H1 (cell line): ENCODE measurements at regions not wholly inside any gene's neighbourhood (a gene's known extent, or its start where the extent isn't known, plus 50 kb on each side); places are given as distances from the start of the nearest gene placed in this dataset.

Experiments
- CTCF ChIA-PET: fragments of 300-600 bp; sonication (Branson Sonifier 250); formaldehyde crosslinking; loops from one replicate; lab custom pipeline; 2021; ENCODE audit not compliant: partially characterized antibody; lab: Charles Lee
- POLR2A ChIA-PET: fragments of 300-600 bp; sonication (Branson Sonifier 250); formaldehyde crosslinking; loops from one replicate; lab custom pipeline; 2021; ENCODE audit warnings: inconsistent platforms; ENCODE audit not compliant: partially characterized antibody; lab: Charles Lee
- DNase-seq, 2 experiments: peaks; one replicate each; pipeline versions ENCODE4 v3.0.0 to v3.0.0-alpha.2; 2010 to 2022; ENCODE audit warnings: low spot score in 2 of 2, low read depth in 1 of 2, mixed read lengths in 1 of 2
- FAIRE-seq: peaks from 2 replicates; lab custom pipeline; 2011; peaks lifted over from hg19 to GRCh38; lab: Jason Lieb, UNC
- H2AFZ ChIP-seq: 2 replicates; pipeline ENCODE4 v1.8.1; 2012; ENCODE audit warnings: low read length, inconsistent platforms
- H2AK5ac ChIP-seq: 2 replicates; pipeline ENCODE4 v1.6.1; 2013; ENCODE audit warnings: low read depth, low read length
- H2BK120ac ChIP-seq: replicated peaks from 2 replicates; pipeline ENCODE3; 2013; ENCODE audit warnings: low read depth, low read length, inconsistent platforms
- H2BK12ac ChIP-seq: 2 replicates; pipeline ENCODE4 v1.6.1; 2013; ENCODE audit warnings: low read depth, low read length
- H2BK15ac ChIP-seq: 2 replicates; pipeline ENCODE4 v1.6.1; 2013; ENCODE audit warnings: low read length
- H2BK20ac ChIP-seq: 2 replicates; pipeline ENCODE4 v1.6.1; 2013; ENCODE audit warnings: low read length
- H2BK5ac ChIP-seq: 2 replicates; pipeline ENCODE4 v1.6.1; 2013; ENCODE audit warnings: low read depth, low read length
- H3K14ac ChIP-seq: 2 replicates; pipeline ENCODE4 v1.6.1; 2013; ENCODE audit warnings: inconsistent platforms; ENCODE audit not compliant: insufficient read length
- H3K18ac ChIP-seq: 2 replicates; pipeline ENCODE4 v1.6.1; 2013; ENCODE audit warnings: low read length; ENCODE audit errors: extremely low read depth
- H3K23ac ChIP-seq: 2 replicates; pipeline ENCODE4 v1.6.1; 2013; ENCODE audit warnings: inconsistent platforms; ENCODE audit not compliant: insufficient read length
- H3K23me2 ChIP-seq: 2 replicates; pipeline ENCODE4 v1.6.1; 2013; ENCODE audit warnings: low read depth, low read length
- H3K27ac ChIP-seq: 2 replicates; pipeline ENCODE4 v1.6.1; 2011; ENCODE audit warnings: low read depth, low read length, inconsistent platforms
- H3K27me3 ChIP-seq, 4 experiments: replicated peaks in 1 of 4; 1 replicate in 1 of 4; 2 replicates in 3 of 4; pipeline versions ENCODE4 v1.6.1 to v1.8.1; 2011 to 2013; ENCODE audit warnings: low read length in 3 of 4, mild to moderate bottlenecking in 3 of 4, inconsistent platforms in 2 of 4, mixed read lengths in 2 of 4, moderate library complexity in 1 of 4; ENCODE audit not compliant: control insufficient read depth in 3 of 4, insufficient read depth in 3 of 4; ENCODE audit errors: extremely low read depth in 1 of 4
- H3K36me3 ChIP-seq, 4 experiments: 2 replicates each; pipeline versions ENCODE4 v1.6.1 to v1.8.1; 2011 to 2013; ENCODE audit warnings: mild to moderate bottlenecking in 4 of 4, low read length in 3 of 4, moderate library complexity in 2 of 4, control low read depth in 1 of 4, inconsistent platforms in 1 of 4; ENCODE audit not compliant: insufficient read depth in 4 of 4, control insufficient read depth in 2 of 4
- H3K4ac ChIP-seq: replicated peaks from 2 replicates; pipeline ENCODE3; 2013; ENCODE audit warnings: low read length, low read depth, mixed read lengths, inconsistent platforms; ENCODE audit not compliant: insufficient read length
- H3K4me1 ChIP-seq, 4 experiments: replicated peaks in 1 of 4; 1 replicate in 1 of 4; 2 replicates in 3 of 4; pipeline versions ENCODE4 v1.6.1 to v1.8.1; 2011 to 2013; ENCODE audit warnings: low read length in 3 of 4, inconsistent platforms in 2 of 4, mixed read lengths in 1 of 4; ENCODE audit not compliant: insufficient read depth in 4 of 4, control insufficient read depth in 3 of 4
- H3K4me2 ChIP-seq, 2 experiments: 2 replicates each; pipeline versions ENCODE4 v1.6.1 to v1.8.1; 2011 to 2013; ENCODE audit warnings: low read depth in 2 of 2, low read length in 2 of 2, control low read depth in 1 of 2, inconsistent platforms in 1 of 2, mild to moderate bottlenecking in 1 of 2; ENCODE audit not compliant: insufficient read depth in 1 of 2
- H3K4me3 ChIP-seq, 4 experiments: fragments of 200-600, 300-600 bp in 1 of 4; sonication (generic), shearing (Covaris generic), sonication (Bioruptor Twin) in 1 of 4; 2 replicates each; pipeline versions ENCODE4 v1.5.1 to v1.8.1; 2011 to 2016; ENCODE audit warnings: low read length in 4 of 4, low read depth in 3 of 4, control low read depth in 2 of 4, inconsistent platforms in 2 of 4, mild to moderate bottlenecking in 2 of 4, mixed read lengths in 1 of 4, moderate library complexity in 1 of 4; ENCODE audit not compliant: insufficient read depth in 2 of 4; ENCODE audit errors: extremely low read depth in 1 of 4
- H3K56ac ChIP-seq: replicated peaks from 2 replicates; pipeline ENCODE3; 2013; ENCODE audit warnings: low read depth, mild to moderate bottlenecking, mixed read lengths, low read length, inconsistent platforms; ENCODE audit not compliant: insufficient read length
- H3K79me1 ChIP-seq: 2 replicates; pipeline ENCODE4 v1.6.1; 2013; ENCODE audit warnings: low read depth, low read length, control low read depth
- H3K79me2 ChIP-seq, 2 experiments: 2 replicates each; pipeline versions ENCODE4 v1.6.1 to v1.8.1; 2012 to 2013; ENCODE audit warnings: low read length in 2 of 2, mild to moderate bottlenecking in 2 of 2, inconsistent platforms in 1 of 2; ENCODE audit not compliant: insufficient read depth in 2 of 2, control insufficient read depth in 1 of 2
- H3K9ac ChIP-seq, 4 experiments: replicated peaks in 1 of 4; 1 replicate in 1 of 4; 2 replicates in 3 of 4; pipeline versions ENCODE4 v1.6.1 to v1.8.1; 2011 to 2013; ENCODE audit warnings: low read depth in 3 of 4, low read length in 3 of 4, control low read depth in 2 of 4, mild to moderate bottlenecking in 2 of 4, moderate library complexity in 2 of 4, inconsistent platforms in 1 of 4; ENCODE audit errors: extremely low read depth in 1 of 4
- H3K9me3 ChIP-seq, 2 experiments: 2 replicates each; pipeline versions ENCODE4 v1.6.1 to v1.8.1; 2012 to 2013; ENCODE audit warnings: mild to moderate bottlenecking in 2 of 2, moderate library complexity in 2 of 2, control low read depth in 1 of 2, inconsistent platforms in 1 of 2, low read depth in 1 of 2, low read length in 1 of 2, mixed read lengths in 1 of 2; ENCODE audit not compliant: insufficient read depth in 2 of 2
- H4K20me1 ChIP-seq, 2 experiments: replicated peaks in 1 of 2; 2 replicates each; pipeline versions ENCODE3 to v1.8.1; 2011 to 2013; ENCODE audit warnings: inconsistent platforms in 2 of 2, low read length in 2 of 2, mild to moderate bottlenecking in 1 of 2; ENCODE audit not compliant: insufficient read depth in 2 of 2, control insufficient read depth in 1 of 2
- H4K5ac ChIP-seq: 2 replicates; pipeline ENCODE4 v1.6.1; 2013; ENCODE audit warnings: low read length, low read depth, mixed read lengths, inconsistent platforms; ENCODE audit not compliant: insufficient read length
- H4K8ac ChIP-seq: 2 replicates; pipeline ENCODE4 v1.8.0; 2013; ENCODE audit warnings: mild to moderate bottlenecking, moderate library complexity, low read length, inconsistent platforms; ENCODE audit not compliant: insufficient read depth; ENCODE audit errors: extremely low read depth
- H4K91ac ChIP-seq: replicated peaks from 2 replicates; pipeline ENCODE3; 2013; ENCODE audit warnings: low read length, mixed read lengths, inconsistent platforms; ENCODE audit not compliant: insufficient read length
- ASH2L ChIP-seq: fragments of 200-600, 300-600 bp; sonication (generic); IDR thresholded peaks from one replicate; pipeline ENCODE4 v1.7.1; 2017; ENCODE audit warnings: low read length
- CBX5 ChIP-seq: fragments of 300-800, 300-1000 bp; sonication (generic); IDR thresholded peaks from 2 replicates; pipeline ENCODE4 v1.7.1; 2016; ENCODE audit warnings: antibody characterized with exemption, low read length, low read depth
- EGR1 ChIP-seq: IDR thresholded peaks from 2 replicates; pipeline ENCODE4 v1.6.1; 2011; ENCODE audit warnings: low read depth, low read length, borderline replicate concordance
- GTF2F1 ChIP-seq: IDR thresholded peaks from 2 replicates; pipeline ENCODE4 v1.6.1; 2012; ENCODE audit warnings: low read depth, low read length, improper control_type of control experiment, borderline replicate concordance
- KDM1A ChIP-seq: fragments of 200-600, 300-600 bp; sonication (generic); IDR thresholded peaks from 2 replicates; pipeline ENCODE4 v1.7.1; 2016; ENCODE audit warnings: mild to moderate bottlenecking, low read length, borderline replicate concordance
- POLR2A ChIP-seq, 2 experiments: IDR thresholded peaks; 1 replicate in 1 of 2; 2 replicates in 1 of 2; pipeline ENCODE4 v1.6.1; 2011; ENCODE audit warnings: low read depth in 2 of 2, low read length in 2 of 2, mild to moderate bottlenecking in 2 of 2; ENCODE audit errors: control extremely low read depth in 1 of 2
- POLR2AphosphoS5 ChIP-seq: IDR thresholded peaks from 2 replicates; pipeline ENCODE4 v1.6.1; 2011; ENCODE audit warnings: low read depth, low read length
- RBBP5 ChIP-seq: IDR thresholded peaks from 2 replicates; pipeline ENCODE4 v1.7.1; 2012; ENCODE audit warnings: low read depth, mild to moderate bottlenecking, inconsistent platforms, low read length, moderate library complexity, borderline replicate concordance
- RXRA ChIP-seq: IDR thresholded peaks from 2 replicates; pipeline ENCODE4 v1.6.1; 2011; ENCODE audit warnings: low read depth, mild to moderate bottlenecking, low read length, moderate library complexity; ENCODE audit not compliant: insufficient read depth
- SAP30 ChIP-seq: fragments of 300-600 bp; sonication (generic); IDR thresholded peaks from 2 replicates; pipeline ENCODE4 v1.7.1; 2012; ENCODE audit warnings: low read length, moderate library complexity, mild to moderate bottlenecking, inconsistent platforms; ENCODE audit not compliant: insufficient read depth, insufficient replicate concordance
- TAF1 ChIP-seq: IDR thresholded peaks from 2 replicates; pipeline ENCODE4 v1.6.1; 2011; ENCODE audit warnings: mild to moderate bottlenecking, low read depth, low read length
- TEAD4 ChIP-seq: IDR thresholded peaks from 2 replicates; pipeline ENCODE4 v1.6.1; 2012; ENCODE audit warnings: low read depth, low read length, inconsistent platforms, mixed read lengths
- YY1 ChIP-seq: IDR thresholded peaks from 2 replicates; pipeline ENCODE4 v1.6.1; 2011; ENCODE audit warnings: low read depth, mild to moderate bottlenecking, low read length
- TF ChIP-seq, protein P1 (sequence below): IDR thresholded peaks from 2 replicates; pipeline ENCODE4 v1.6.1; 2012; ENCODE audit warnings: inconsistent platforms
- TF ChIP-seq, protein P2 (sequence below): IDR thresholded peaks from 2 replicates; pipeline ENCODE4 v1.6.1; 2012; ENCODE audit warnings: inconsistent platforms

DNA sequence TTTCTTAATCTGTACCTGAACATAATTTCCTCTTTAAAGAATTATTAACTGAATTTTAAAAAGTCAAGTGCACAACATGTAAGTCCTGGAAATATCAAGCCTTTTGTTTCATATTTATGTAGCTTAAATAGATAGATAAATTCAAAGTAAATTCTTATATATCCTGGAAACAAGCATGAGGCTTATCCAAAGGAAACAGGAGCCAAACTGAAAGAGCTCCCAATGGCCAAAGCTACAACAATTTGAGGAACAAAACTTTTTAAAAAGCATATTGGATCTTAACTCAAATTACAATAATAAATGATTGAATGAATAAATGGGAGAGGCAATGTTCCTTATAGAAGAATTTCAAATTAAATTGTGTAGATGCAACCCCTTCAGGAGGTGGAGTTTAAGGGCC lies 679.1 kb downstream of the METTL4 start:
- Histone ChIP-seq H3K56ac (no peak overlapping the region), H3K14ac (no peak overlapping the region), H3K23me2 (no peaks in the 10 kb centered on the region), H4K8ac (no peak overlapping the region), H2BK120ac (no peak overlapping the region), H4K20me1 (no peaks in the 10 kb centered on the region), H2AK5ac (no peak overlapping the region), H3K18ac (no peak overlapping the region), H3K23ac (no peak overlapping the region), H3K4me2 (no peak overlapping the region), H4K5ac (no peak overlapping the region), H3K79me1 (no peaks in the 10 kb centered on the region), H2BK5ac (no peak overlapping the region), H2BK20ac (no peak overlapping the region), H3K79me2 (no peaks in the 10 kb centered on the region), H3K9me3 (no peaks in the 10 kb centered on the region), H2BK15ac (no peak overlapping the region), H3K27me3 (no peaks in the 10 kb centered on the region), H3K4me1 (no peaks in the 10 kb centered on the region; a peak in 1 of 7 replicates), H3K4me3 (no peak overlapping the region), H2BK12ac (no peak overlapping the region), H2AFZ (no peak overlapping the region), H3K36me3 (no peaks in the 10 kb centered on the region), H3K4ac (no peak overlapping the region), H3K27ac (no peak overlapping the region), H4K91ac (no peak overlapping the region), H3K9ac (no peak overlapping the region)
- DNase-seq (no peak), FAIRE-seq (no peak)
- ChIA-PET CTCF (no interaction called here), POLR2A (no interaction called here)
- TF ChIP-seq RXRA = no peak
- TF ChIP-seq POLR2A (IDR thresholded peaks at IDR 0.05; ENCODE audit: control extremely low read depth in 1 of 2, low read depth in 2 of 2, low read length in 2 of 2) = no peak
- no peak for TF ChIP-seq TEAD4
- no peak for TF ChIP-seq EGR1
- TF ChIP-seq POLR2AphosphoS5 = no peak
- TF ChIP-seq KDM1A = no peak
- no peak for TF ChIP-seq CBX5
- TF ChIP-seq ASH2L = no peak
- no peak for TF ChIP-seq GTF2F1
- TF ChIP-seq, protein P1, sequence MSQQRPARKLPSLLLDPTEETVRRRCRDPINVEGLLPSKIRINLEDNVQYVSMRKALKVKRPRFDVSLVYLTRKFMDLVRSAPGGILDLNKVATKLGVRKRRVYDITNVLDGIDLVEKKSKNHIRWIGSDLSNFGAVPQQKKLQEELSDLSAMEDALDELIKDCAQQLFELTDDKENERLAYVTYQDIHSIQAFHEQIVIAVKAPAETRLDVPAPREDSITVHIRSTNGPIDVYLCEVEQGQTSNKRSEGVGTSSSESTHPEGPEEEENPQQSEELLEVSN = no peak
- TF ChIP-seq SAP30 = no peak
- no peak for TF ChIP-seq YY1
- TF ChIP-seq RBBP5 = no peak
- no peak for TF ChIP-seq TAF1
- TF ChIP-seq, protein P2, sequence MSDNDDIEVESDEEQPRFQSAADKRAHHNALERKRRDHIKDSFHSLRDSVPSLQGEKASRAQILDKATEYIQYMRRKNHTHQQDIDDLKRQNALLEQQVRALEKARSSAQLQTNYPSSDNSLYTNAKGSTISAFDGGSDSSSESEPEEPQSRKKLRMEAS = no peak
